Fibroblast of lung (primary cell): ENCODE measurements at regions not wholly inside any gene's neighbourhood (a gene's known extent, or its start where the extent isn't known, plus 50 kb on each side); places are given as distances from the start of the nearest gene placed in this dataset.
A peak's percentile ranks its signal among the peaks of the same experiment; 100 is the strongest.

Experiments
- DNase-seq, 2 donors: peaks; one replicate each; pipeline versions ENCODE4 v3.0.0 to v3.0.0-alpha.2; 2010; ENCODE audit warnings: low read depth in 2 of 2
- H2AFZ ChIP-seq: 2 replicates; pipeline ENCODE4 v1.5.1; 2012; ENCODE audit warnings: low read length, control low read depth, inconsistent platforms
- H3K27ac ChIP-seq: 2 replicates; pipeline ENCODE4 v1.5.1; 2011; ENCODE audit warnings: low read length, control low read depth; ENCODE audit not compliant: insufficient read depth
- H3K27me3 ChIP-seq: 2 replicates; pipeline ENCODE4 v1.5.1; 2011; ENCODE audit warnings: mild to moderate bottlenecking, low read length; ENCODE audit not compliant: control insufficient read depth, insufficient read depth
- H3K36me3 ChIP-seq: 2 replicates; pipeline ENCODE4 v1.5.1; 2011; ENCODE audit warnings: low read length; ENCODE audit not compliant: control insufficient read depth, insufficient read depth
- H3K4me1 ChIP-seq: 2 replicates; pipeline ENCODE4 v1.5.1; 2011; ENCODE audit warnings: low read length; ENCODE audit not compliant: control insufficient read depth, insufficient read depth; ENCODE audit errors: extremely low read depth
- H3K4me2 ChIP-seq: 2 replicates; pipeline ENCODE4 v1.5.1; 2011; ENCODE audit warnings: low read length, control low read depth; ENCODE audit not compliant: insufficient read depth; ENCODE audit errors: extremely low read depth
- H3K4me3 ChIP-seq, 4 experiments: fragments of 200-600 bp in 1 of 4; sonication (generic) in 1 of 4; replicated peaks in 1 of 4; 2 replicates each; pipeline ENCODE4 v1.5.1; 2011 to 2016; ENCODE audit warnings: low read length in 4 of 4, low read depth in 3 of 4, mild to moderate bottlenecking in 3 of 4, control low read depth in 2 of 4, inconsistent platforms in 1 of 4, mixed read lengths in 1 of 4; ENCODE audit not compliant: insufficient read depth in 1 of 4; ENCODE audit errors: control extremely low read depth in 1 of 4
- H3K79me2 ChIP-seq: 2 replicates; pipeline ENCODE4 v1.5.1; 2012; ENCODE audit warnings: mild to moderate bottlenecking, low read length, inconsistent platforms; ENCODE audit not compliant: control insufficient read depth, insufficient read depth
- H3K9ac ChIP-seq: 2 replicates; pipeline ENCODE4 v1.5.1; 2011; ENCODE audit warnings: mild to moderate bottlenecking, low read length, control low read depth; ENCODE audit not compliant: insufficient read depth
- H3K9me3 ChIP-seq: 2 replicates; pipeline ENCODE4 v1.5.1; 2012; ENCODE audit warnings: low read depth, low read length; ENCODE audit not compliant: control insufficient read depth, insufficient read depth
- H4K20me1 ChIP-seq: 2 replicates; pipeline ENCODE4 v1.5.1; 2011; ENCODE audit warnings: low read length; ENCODE audit not compliant: control insufficient read depth, insufficient read depth; ENCODE audit errors: extremely low read depth
- EZH2 ChIP-seq: IDR thresholded peaks from 2 replicates; pipeline ENCODE4 v1.5.1; 2012; ENCODE audit warnings: low read length, control low read depth, mild to moderate bottlenecking; ENCODE audit errors: missing control alignments
- TF ChIP-seq, protein P1 (sequence below), 2 donors: IDR thresholded peaks in 1 of 2; conservative IDR thresholded peaks in 1 of 2; 1 replicate in 1 of 2; 2 replicates in 1 of 2; pipeline ENCODE4 v1.5.1; 2011 to 2012; ENCODE audit warnings: low read length in 2 of 2, control low read depth in 1 of 2, inconsistent platforms in 1 of 2, low read depth in 1 of 2, mild to moderate bottlenecking in 1 of 2

DNA sequence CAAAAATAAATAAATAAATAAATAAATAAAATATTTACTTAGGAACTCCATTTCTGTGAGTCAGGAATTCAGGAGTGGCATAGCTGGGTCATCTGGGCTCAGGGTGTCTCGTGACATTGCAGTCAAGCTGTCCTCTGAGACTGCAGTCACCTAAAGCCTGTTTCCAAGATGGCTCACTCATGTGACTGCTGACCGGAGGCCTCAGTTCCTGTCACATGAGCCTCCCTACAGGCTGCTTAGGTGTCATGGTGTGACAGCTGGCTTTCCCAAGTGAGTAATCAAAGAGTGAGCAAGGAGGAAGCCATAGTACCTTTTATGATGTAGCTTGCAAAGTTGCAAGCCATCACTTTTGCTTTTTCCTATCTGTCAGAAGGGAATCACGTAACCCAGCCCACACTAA, 128.6 kb upstream of the KCTD7 start:
- Histone ChIP-seq H3K4me1 (no peaks in the 10 kb centered on the region), H3K9ac (no peak overlapping the region), H3K4me3 (no peak overlapping the region), H3K4me2 (no peak overlapping the region), H3K36me3 (no peaks in the 10 kb centered on the region), H2AFZ (no peak overlapping the region), H4K20me1 (no peaks in the 10 kb centered on the region), H3K27ac (no peak overlapping the region), H3K79me2 (no peaks in the 10 kb centered on the region), H3K9me3 (no peaks in the 10 kb centered on the region), H3K27me3 (no peaks in the 10 kb centered on the region)
- DNase-seq, result no peak
- no peak for TF ChIP-seq EZH2
- TF ChIP-seq, protein P1, sequence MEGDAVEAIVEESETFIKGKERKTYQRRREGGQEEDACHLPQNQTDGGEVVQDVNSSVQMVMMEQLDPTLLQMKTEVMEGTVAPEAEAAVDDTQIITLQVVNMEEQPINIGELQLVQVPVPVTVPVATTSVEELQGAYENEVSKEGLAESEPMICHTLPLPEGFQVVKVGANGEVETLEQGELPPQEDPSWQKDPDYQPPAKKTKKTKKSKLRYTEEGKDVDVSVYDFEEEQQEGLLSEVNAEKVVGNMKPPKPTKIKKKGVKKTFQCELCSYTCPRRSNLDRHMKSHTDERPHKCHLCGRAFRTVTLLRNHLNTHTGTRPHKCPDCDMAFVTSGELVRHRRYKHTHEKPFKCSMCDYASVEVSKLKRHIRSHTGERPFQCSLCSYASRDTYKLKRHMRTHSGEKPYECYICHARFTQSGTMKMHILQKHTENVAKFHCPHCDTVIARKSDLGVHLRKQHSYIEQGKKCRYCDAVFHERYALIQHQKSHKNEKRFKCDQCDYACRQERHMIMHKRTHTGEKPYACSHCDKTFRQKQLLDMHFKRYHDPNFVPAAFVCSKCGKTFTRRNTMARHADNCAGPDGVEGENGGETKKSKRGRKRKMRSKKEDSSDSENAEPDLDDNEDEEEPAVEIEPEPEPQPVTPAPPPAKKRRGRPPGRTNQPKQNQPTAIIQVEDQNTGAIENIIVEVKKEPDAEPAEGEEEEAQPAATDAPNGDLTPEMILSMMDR (conservative IDR thresholded peaks at IDR 0.05 in 1 of 2, IDR thresholded peaks at IDR 0.05 in 1 of 2; ENCODE audit: low read depth in 1 of 2, low read length in 2 of 2), result no peak

DNA sequence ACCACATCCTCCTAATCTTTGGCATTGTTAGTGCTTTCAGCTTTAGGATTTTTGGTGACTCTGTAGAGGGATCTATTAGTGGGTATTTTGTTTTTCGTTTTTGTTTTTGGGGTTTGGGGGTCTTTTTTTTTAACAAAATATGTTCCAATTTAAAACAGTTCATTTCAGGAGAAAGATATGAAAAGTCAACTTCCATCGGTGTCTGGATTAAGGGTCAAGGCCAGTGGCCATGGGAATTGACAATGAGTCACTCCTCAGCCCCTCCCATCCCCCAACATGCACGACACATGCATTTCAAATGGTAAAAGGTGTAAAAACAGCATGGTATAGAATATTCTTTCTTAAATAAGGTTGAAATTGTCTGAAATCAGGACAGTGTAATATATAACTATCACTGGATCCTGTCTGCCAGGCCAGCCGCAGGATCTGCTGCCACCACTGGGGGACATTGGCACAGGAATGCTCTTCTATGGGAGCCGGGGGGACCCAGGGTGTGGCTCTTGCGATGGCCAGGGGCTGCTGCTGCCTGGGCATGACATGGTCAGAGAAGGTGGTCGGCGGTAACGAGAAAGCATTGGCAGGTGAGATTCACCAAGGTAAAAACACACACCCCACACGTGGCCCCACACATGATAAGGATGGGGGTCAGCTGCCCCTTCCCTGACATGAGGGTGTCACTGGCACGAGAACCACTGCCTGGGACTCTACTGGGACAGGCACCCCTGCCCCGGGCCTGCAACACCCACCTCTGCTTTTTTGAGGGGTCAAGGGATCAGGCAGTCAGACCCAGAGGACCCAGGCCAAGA, 126.2 kb upstream of the KCTD7 start:
- H3K9ac ChIP-seq, result no peak overlapping the region
- H2AFZ ChIP-seq, result no peak overlapping the region
- H3K27me3 ChIP-seq, result no peaks in the 10 kb centered on the region
- no peak overlapping the region for H3K27ac ChIP-seq
- no peak for TF ChIP-seq EZH2
- TF ChIP-seq, protein P1 (conservative IDR thresholded peaks at IDR 0.05 in 1 of 2, IDR thresholded peaks at IDR 0.05 in 1 of 2; ENCODE audit: low read depth in 1 of 2, low read length in 2 of 2), result peak in 1 of 2 donors; percentile 6
- H3K4me3 ChIP-seq, result no peak overlapping the region
- H3K9me3 ChIP-seq, result no peaks in the 10 kb centered on the region
- no peaks in the 10 kb centered on the region for H3K79me2 ChIP-seq
- no peaks in the 10 kb centered on the region for H3K36me3 ChIP-seq
- no peaks in the 10 kb centered on the region for H4K20me1 ChIP-seq
- no peaks in the 10 kb centered on the region for H3K4me1 ChIP-seq
- DNase-seq, result no peak
- no peak overlapping the region for H3K4me2 ChIP-seq

DNA sequence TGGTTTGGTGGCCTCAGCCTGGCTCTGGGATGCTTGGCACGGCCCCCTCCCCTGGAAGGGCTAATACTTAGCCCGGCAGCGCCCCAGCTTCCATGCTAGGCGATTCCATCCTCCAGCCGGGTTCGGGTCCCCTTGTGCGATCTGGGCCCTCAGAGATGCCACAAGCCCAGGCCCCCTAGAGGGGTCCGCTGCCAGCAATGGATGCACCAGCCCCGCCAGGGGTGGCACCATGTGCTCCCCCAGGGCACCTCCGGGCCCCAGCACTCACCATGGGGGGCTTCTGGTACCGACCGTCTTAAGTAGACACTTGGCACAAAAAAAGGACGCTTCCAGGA, 125.7 kb upstream of the KCTD7 start:
- no peaks in the 10 kb centered on the region for H3K36me3 ChIP-seq
- no peak overlapping the region for H3K27ac ChIP-seq
- H2AFZ ChIP-seq, result no peak overlapping the region
- no peaks in the 10 kb centered on the region for H3K79me2 ChIP-seq
- no peak for DNase-seq
- no peak overlapping the region for H3K9ac ChIP-seq
- TF ChIP-seq EZH2, result no peak
- TF ChIP-seq, protein P1 (conservative IDR thresholded peaks at IDR 0.05 in 1 of 2, IDR thresholded peaks at IDR 0.05 in 1 of 2; ENCODE audit: low read depth in 1 of 2, low read length in 2 of 2), result no peak
- H3K4me3 ChIP-seq, result no peak overlapping the region
- no peaks in the 10 kb centered on the region for H3K4me1 ChIP-seq
- H3K9me3 ChIP-seq, result no peaks in the 10 kb centered on the region
- no peak overlapping the region for H3K4me2 ChIP-seq
- no peaks in the 10 kb centered on the region for H4K20me1 ChIP-seq
- H3K27me3 ChIP-seq, result no peaks in the 10 kb centered on the region
